OCI-LY3 (cell line): ENCODE measurements at regions not wholly inside any gene's neighbourhood (a gene's known extent, or its start where the extent isn't known, plus 50 kb on each side); places are given as distances from the start of the nearest gene placed in this dataset.

Experiments
- H2AFZ ChIP-seq: fragments of 200-600, 300-600 bp; shearing (Covaris generic); 2 replicates; pipeline ENCODE4 v1.6.0; 2014; ENCODE audit warnings: antibody characterized with exemption, low read depth, low read length
- H3K27ac ChIP-seq: fragments of 200-600, 300-600 bp; sonication (generic); 2 replicates; pipeline ENCODE4 v1.5.1; 2014; ENCODE audit warnings: mild to moderate bottlenecking, low read length, moderate library complexity, mixed read lengths
- H3K27me3 ChIP-seq: fragments of 200-600, 300-600 bp; sonication (generic); 2 replicates; pipeline ENCODE4 v1.6.1; 2014; ENCODE audit warnings: low read depth, low read length, mixed read lengths
- H3K36me3 ChIP-seq: fragments of 200-600, 300-600 bp; sonication (generic); replicated peaks from 2 replicates; pipeline ENCODE3; 2014; ENCODE audit warnings: low read depth, low read length, mixed read lengths
- H3K4me1 ChIP-seq: fragments of 300-600, 200-600 bp; sonication (generic); 2 replicates; pipeline ENCODE4 v1.6.1; 2014; ENCODE audit warnings: low read length, mixed read lengths
- H3K4me2 ChIP-seq: fragments of 200-600, 300-600 bp; sonication (generic); 2 replicates; pipeline ENCODE4 v1.6.1; 2014; ENCODE audit warnings: low read length, mixed read lengths
- H3K4me3 ChIP-seq: fragments of 300-600, 200-600 bp; sonication (generic); 2 replicates; pipeline ENCODE4 v1.5.1; 2014; ENCODE audit warnings: antibody characterized with exemption, mild to moderate bottlenecking, low read length, moderate library complexity
- H3K79me2 ChIP-seq: fragments of 300-600, 200-600 bp; shearing (Covaris generic); 2 replicates; pipeline ENCODE4 v1.6.1; 2014; ENCODE audit warnings: mild to moderate bottlenecking, low read length, mixed read lengths
- H3K9ac ChIP-seq: fragments of 300-600, 200-600 bp; shearing (Covaris generic); 2 replicates; pipeline ENCODE4 v1.6.0; 2014; ENCODE audit warnings: mild to moderate bottlenecking, low read length, moderate library complexity
- H3K9me3 ChIP-seq: fragments of 200-600, 300-600 bp; shearing (Covaris generic); 2 replicates; pipeline ENCODE4 v1.6.1; 2014; ENCODE audit warnings: low read length, mixed read lengths; ENCODE audit not compliant: insufficient read depth
- H4K20me1 ChIP-seq: fragments of 200-600, 300-600 bp; sonication (generic); 2 replicates; pipeline ENCODE4 v1.6.1; 2016; ENCODE audit warnings: low read length, mixed read lengths; ENCODE audit not compliant: insufficient read depth
- CTCF ChIP-seq: fragments of 200-600, 300-600 bp; sonication (generic); IDR thresholded peaks from 2 replicates; pipeline ENCODE4 v1.5.1; 2014; ENCODE audit warnings: antibody characterized with exemption, low read length, low read depth
- EZH2phosphoT487 ChIP-seq: fragments of 200-600 bp; shearing (Covaris generic); IDR thresholded peaks from 2 replicates; pipeline ENCODE4 v1.6.1; 2018; ENCODE audit warnings: antibody characterized with exemption, mixed run types, low read depth

GRCh38 chr6:87950614-87951013, 97.0 kb upstream of the SPACA1 start:
- Histone ChIP-seq H3K27ac (no peak overlapping the region), H3K9ac (no peak overlapping the region), H3K27me3 (no peaks in the 10 kb centered on the region), H4K20me1 (no peaks in the 10 kb centered on the region), H3K4me1 (no peaks in the 10 kb centered on the region), H3K9me3 (no peaks in the 10 kb centered on the region), H3K36me3 (no peaks in the 10 kb centered on the region), H3K79me2 (no peaks in the 10 kb centered on the region), H2AFZ (no peak overlapping the region), H3K4me2 (no peak overlapping the region), H3K4me3 (no peak overlapping the region)
- TF ChIP-seq EZH2phosphoT487 (no peak), CTCF (no peak)

- Histone ChIP-seq H3K36me3 (no peaks in the 10 kb centered on the region), H3K9me3 (no peaks in the 10 kb centered on the region), H3K9ac (no peak overlapping the region), H3K79me2 (no peaks in the 10 kb centered on the region), H3K4me3 (no peak overlapping the region), H2AFZ (no peak overlapping the region), H3K4me1 (no peaks in the 10 kb centered on the region), H4K20me1 (no peaks in the 10 kb centered on the region), H3K27me3 (no peaks in the 10 kb centered on the region), H3K4me2 (no peak overlapping the region), H3K27ac (no peak overlapping the region)
- TF ChIP-seq EZH2phosphoT487 (no peak), CTCF (no peak)
Observed at GRCh38 chr6:87949194-87949593, 98.4 kb upstream of the SPACA1 start.

- Histone ChIP-seq H3K27me3 (no peaks in the 10 kb centered on the region), H3K4me3 (no peak overlapping the region), H4K20me1 (no peaks in the 10 kb centered on the region), H3K27ac (no peak overlapping the region), H3K9ac (no peak overlapping the region), H3K9me3 (no peaks in the 10 kb centered on the region), H2AFZ (no peak overlapping the region), H3K4me1 (no peaks in the 10 kb centered on the region), H3K4me2 (no peak overlapping the region), H3K36me3 (no peaks in the 10 kb centered on the region), H3K79me2 (no peaks in the 10 kb centered on the region)
- TF ChIP-seq EZH2phosphoT487 (no peak), CTCF (no peak)
Observed at GRCh38 chr6:87946669-87947068, 101.0 kb upstream of the SPACA1 start.

- Histone ChIP-seq H4K20me1 (no peaks in the 10 kb centered on the region), H2AFZ (no peak overlapping the region), H3K36me3 (no peaks in the 10 kb centered on the region), H3K27ac (no peak overlapping the region), H3K4me1 (no peaks in the 10 kb centered on the region), H3K79me2 (no peaks in the 10 kb centered on the region), H3K9ac (no peak overlapping the region), H3K9me3 (no peaks in the 10 kb centered on the region), H3K27me3 (no peaks in the 10 kb centered on the region), H3K4me3 (no peak overlapping the region), H3K4me2 (no peak overlapping the region)
- no peak for TF ChIP-seq EZH2phosphoT487
- no peak for TF ChIP-seq CTCF
Observed at GRCh38 chr6:87945966-87946365, 101.7 kb upstream of the SPACA1 start.
